ENCODE measurements at regions not wholly inside any gene's neighbourhood (a gene's known extent, or its start where the extent isn't known, plus 50 kb on each side); places are given as distances from the start of the nearest gene placed in this dataset.

- TF ChIP-seq CTCF (IDR thresholded peaks at IDR 0.05) (no peak), POLR2A (IDR thresholded peaks at IDR 0.05) (no peak)
Observed at GRCh38 chr2:176581557-176582165, 312.4 kb downstream of the MTX2 start.

Data from Peyer's patch (tissue), 4 donors.